Natural killer cell (primary cell): ENCODE measurements at regions not wholly inside any gene's neighbourhood (a gene's known extent, or its start where the extent isn't known, plus 50 kb on each side); places are given as distances from the start of the nearest gene placed in this dataset.

Source experiments
- ATAC-seq, 3 donors: fragments of 150-1000 bp in 2 of 3; fragments of 200-7000 bp in 1 of 3; cut with Tn5 transposase; 1 replicate in 1 of 3; 2 replicates in 2 of 3; pipeline ENCODE4 v1.10.0; 2021; ENCODE audit warnings: mild to moderate bottlenecking in 2 of 3, moderate library complexity in 2 of 3
- DNase-seq, 2 donors: peaks; one replicate each; pipeline versions ENCODE4 v3.0.0 to v3.0.0-alpha.2; 2013 to 2021; ENCODE audit warnings: mixed read lengths in 1 of 2
- H3K27ac ChIP-seq: one replicate; pipeline ENCODE4 v1.5.1; 2013; ENCODE audit warnings: mild to moderate bottlenecking, low read length
- H3K27me3 ChIP-seq: one replicate; pipeline ENCODE4 v1.6.1; 2013; ENCODE audit warnings: low read length; ENCODE audit not compliant: control insufficient read depth, insufficient read depth
- H3K36me3 ChIP-seq: one replicate; pipeline ENCODE4 v1.6.1; 2013; ENCODE audit warnings: low read length; ENCODE audit not compliant: control insufficient read depth, insufficient read depth
- H3K4me1 ChIP-seq: one replicate; pipeline ENCODE4 v1.6.1; 2013; ENCODE audit warnings: low read length; ENCODE audit not compliant: control insufficient read depth, insufficient read depth
- H3K4me3 ChIP-seq: one replicate; pipeline ENCODE4 v1.5.1; 2013; ENCODE audit warnings: low read length
- H3K9me3 ChIP-seq: one replicate; pipeline ENCODE4 v1.6.1; 2013; ENCODE audit warnings: low read length; ENCODE audit not compliant: control insufficient read depth, insufficient read depth
- H3K27ac Mint-ChIP-seq, 2 donors: one replicate each; pipeline ENCODE4 v1.8.0; 2022; ENCODE audit warnings: mild to moderate bottlenecking in 2 of 2, mixed read lengths in 2 of 2, moderate library complexity in 1 of 2
- H3K27me3 Mint-ChIP-seq, 2 donors: one replicate each; pipeline ENCODE4 v1.8.0; 2022; ENCODE audit warnings: low read depth in 2 of 2, mixed read lengths in 2 of 2
- H3K36me3 Mint-ChIP-seq: one replicate; pipeline ENCODE4 v1.8.0; 2022; ENCODE audit warnings: mixed read lengths
- H3K4me1 Mint-ChIP-seq, 2 donors: one replicate each; pipeline ENCODE4 v1.8.0; 2022; ENCODE audit warnings: mixed read lengths in 2 of 2
- H3K4me3 Mint-ChIP-seq: one replicate; pipeline ENCODE4 v1.8.0; 2022; ENCODE audit warnings: mild to moderate bottlenecking, moderate library complexity, mixed read lengths
- H3K9me3 Mint-ChIP-seq, 2 donors: one replicate each; pipeline ENCODE4 v1.8.0; 2022; ENCODE audit warnings: mixed read lengths in 2 of 2
- WGBS: methylation state at CpG from one replicate; pipeline ENCODE4 v1.1.7; 2013; ENCODE audit warnings: missing lambda C conversion rate; ENCODE audit not compliant: insufficient coverage; 5-methylcytosine and 5-hydroxymethylcytosine counted together
- intact Hi-C: fragments of 100-400 bp; cut with micrococcal nuclease; formaldehyde crosslinking; loops from one replicate; pipeline ENCODE4 v1.14.2; 2022
- TF ChIP-seq, protein P1 (sequence below): fragments of 200-600 bp; IDR thresholded peaks from one replicate; pipeline ENCODE4 v1.8.0; 2022; ENCODE audit warnings: antibody characterized with exemption

DNA sequence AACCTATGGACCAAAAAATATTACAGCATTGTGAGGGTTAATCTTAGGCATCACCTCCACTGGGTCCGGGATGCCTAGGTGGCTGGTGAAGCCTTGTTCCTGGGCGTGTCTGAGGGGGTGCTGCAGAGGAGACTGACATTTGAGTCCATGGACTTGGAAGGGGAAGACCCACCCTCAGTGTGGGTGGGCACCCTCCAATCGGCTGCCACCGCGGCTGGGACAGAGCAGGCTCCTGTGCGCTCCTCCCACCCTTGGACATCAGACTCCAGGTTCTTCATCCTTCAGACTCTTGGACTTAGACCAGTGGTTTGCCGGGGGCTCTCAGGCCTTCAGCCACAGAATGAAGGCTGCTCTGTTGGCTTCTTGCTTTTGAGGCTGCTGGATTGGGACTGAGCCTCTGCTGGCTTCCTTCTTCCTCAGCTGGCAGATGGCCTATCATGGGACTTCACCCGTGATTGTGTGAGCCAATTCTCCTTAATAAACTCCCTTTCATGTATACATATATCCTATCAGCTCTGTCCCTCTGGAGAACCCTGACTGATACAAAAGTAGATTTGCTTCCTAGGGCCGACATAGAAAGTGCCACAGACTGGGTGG lies 113.1 kb downstream of the TTLL2 start:
- Histone ChIP-seq H3K27ac (no peak overlapping the region), H3K27me3 (no peaks in the 10 kb centered on the region), H3K9me3 (no peaks in the 10 kb centered on the region), H3K4me3 (no peak overlapping the region), H3K4me1 (no peaks in the 10 kb centered on the region), H3K36me3 (no peaks in the 10 kb centered on the region)
- H3K36me3 Mint-ChIP-seq: no peaks in the 10 kb centered on the region
- H3K27me3 Mint-ChIP-seq: peaks cover 8 to 18% of the 10 kb centered on the region in 2 donors
- TF ChIP-seq, protein P1, sequence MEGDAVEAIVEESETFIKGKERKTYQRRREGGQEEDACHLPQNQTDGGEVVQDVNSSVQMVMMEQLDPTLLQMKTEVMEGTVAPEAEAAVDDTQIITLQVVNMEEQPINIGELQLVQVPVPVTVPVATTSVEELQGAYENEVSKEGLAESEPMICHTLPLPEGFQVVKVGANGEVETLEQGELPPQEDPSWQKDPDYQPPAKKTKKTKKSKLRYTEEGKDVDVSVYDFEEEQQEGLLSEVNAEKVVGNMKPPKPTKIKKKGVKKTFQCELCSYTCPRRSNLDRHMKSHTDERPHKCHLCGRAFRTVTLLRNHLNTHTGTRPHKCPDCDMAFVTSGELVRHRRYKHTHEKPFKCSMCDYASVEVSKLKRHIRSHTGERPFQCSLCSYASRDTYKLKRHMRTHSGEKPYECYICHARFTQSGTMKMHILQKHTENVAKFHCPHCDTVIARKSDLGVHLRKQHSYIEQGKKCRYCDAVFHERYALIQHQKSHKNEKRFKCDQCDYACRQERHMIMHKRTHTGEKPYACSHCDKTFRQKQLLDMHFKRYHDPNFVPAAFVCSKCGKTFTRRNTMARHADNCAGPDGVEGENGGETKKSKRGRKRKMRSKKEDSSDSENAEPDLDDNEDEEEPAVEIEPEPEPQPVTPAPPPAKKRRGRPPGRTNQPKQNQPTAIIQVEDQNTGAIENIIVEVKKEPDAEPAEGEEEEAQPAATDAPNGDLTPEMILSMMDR: no peak
- ATAC-seq: no peak
- no peak overlapping the region for H3K27ac Mint-ChIP-seq
- no peaks in the 10 kb centered on the region for H3K9me3 Mint-ChIP-seq
- H3K4me3 Mint-ChIP-seq: no peak overlapping the region
- no peaks in the 10 kb centered on the region for H3K4me1 Mint-ChIP-seq
- 89% methylated on average over 9 of the region's 9 CpGs for WGBS
- intact Hi-C loops: no loop called here
- no peak for DNase-seq

DNA sequence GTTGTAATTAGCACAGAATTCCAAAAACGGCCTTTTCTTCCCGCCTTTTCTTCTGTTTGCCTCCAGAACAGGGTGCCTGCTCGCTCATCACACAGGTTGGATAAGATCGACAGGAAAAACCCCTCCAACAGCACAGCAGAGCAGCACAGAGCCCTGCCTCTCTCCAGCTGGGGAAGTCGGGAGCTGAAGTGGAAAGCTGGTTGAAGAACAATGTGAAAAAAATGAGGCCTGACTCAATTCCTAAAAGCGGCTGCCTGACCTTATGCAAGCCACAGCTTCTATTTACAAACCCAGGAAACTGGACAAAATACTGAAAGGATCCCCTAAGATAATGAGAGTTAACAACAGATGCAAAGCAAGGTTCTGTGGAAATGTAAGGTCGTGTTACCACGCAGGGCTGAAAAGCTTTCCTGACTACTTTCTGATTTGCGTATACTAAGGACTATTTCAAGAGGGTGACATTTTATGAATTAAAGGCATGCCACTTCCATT lies 116.9 kb downstream of the TTLL2 start:
- TF ChIP-seq, protein P1: no peak
- H3K9me3 ChIP-seq: no peaks in the 10 kb centered on the region
- no peak for ATAC-seq
- DNase-seq: no peak
- intact Hi-C loops: no loop called here
- H3K27ac ChIP-seq: no peak overlapping the region
- H3K4me3 Mint-ChIP-seq: no peak overlapping the region
- no peak overlapping the region for H3K27ac Mint-ChIP-seq
- no peaks in the 10 kb centered on the region for H3K36me3 Mint-ChIP-seq
- H3K27me3 ChIP-seq: no peaks in the 10 kb centered on the region
- no peaks in the 10 kb centered on the region for H3K9me3 Mint-ChIP-seq
- no peaks in the 10 kb centered on the region for H3K36me3 ChIP-seq
- peaks cover 8 to 18% of the 10 kb centered on the region in 2 donors for H3K27me3 Mint-ChIP-seq
- H3K4me1 ChIP-seq: no peaks in the 10 kb centered on the region
- H3K4me1 Mint-ChIP-seq: no peaks in the 10 kb centered on the region
- WGBS: 78% methylated on average over 8 of the region's 9 CpGs
- no peak overlapping the region for H3K4me3 ChIP-seq

DNA sequence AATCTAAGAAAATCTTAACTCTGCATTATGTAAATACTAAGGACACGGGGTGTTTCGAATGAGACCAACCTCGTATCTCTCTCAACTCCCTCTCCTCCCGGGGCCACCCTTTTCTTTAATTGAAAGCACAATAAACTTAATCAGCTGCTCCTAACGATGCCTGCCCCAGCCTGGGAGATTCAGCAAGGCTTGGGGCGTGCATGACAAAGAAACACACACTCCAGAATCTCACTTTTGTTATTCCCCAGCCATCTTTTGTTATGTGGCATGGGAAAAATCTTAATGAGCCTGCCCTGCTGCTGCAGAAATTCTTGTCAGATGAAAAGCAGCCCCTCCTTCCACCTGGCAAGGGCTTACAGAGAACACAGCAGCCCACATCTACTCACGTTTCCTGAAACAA lies 117.4 kb downstream of the TTLL2 start:
- intact Hi-C loops: no loop called here
- ATAC-seq (no peak), DNase-seq (no peak)
- Mint-ChIP-seq H3K4me3 (no peak overlapping the region), H3K36me3 (no peaks in the 10 kb centered on the region), H3K27ac (no peak overlapping the region), H3K4me1 (no peaks in the 10 kb centered on the region), H3K27me3 (peaks cover 8 to 18% of the 10 kb centered on the region in 2 donors), H3K9me3 (no peaks in the 10 kb centered on the region)
- H3K27ac ChIP-seq: no peak overlapping the region
- H3K27me3 ChIP-seq: no peaks in the 10 kb centered on the region
- H3K4me1 ChIP-seq: no peaks in the 10 kb centered on the region
- H3K4me3 ChIP-seq: no peak overlapping the region
- no peaks in the 10 kb centered on the region for H3K9me3 ChIP-seq
- no peaks in the 10 kb centered on the region for H3K36me3 ChIP-seq
- TF ChIP-seq, protein P1: no peak
- 69% methylated on average over 7 of the region's 7 CpGs for WGBS
